ENCODE measurements at regions not wholly inside any gene's neighbourhood (a gene's known extent, or its start where the extent isn't known, plus 50 kb on each side); places are given as distances from the start of the nearest gene placed in this dataset.

GRCh38 chr2:105188343-105188742 lies 53.2 kb upstream of the GPR45 start:
- no peaks in the 10 kb centered on the region for H3K27me3 ChIP-seq (ENCODE audit: control insufficient read depth in 3 of 3, insufficient read depth in 3 of 3, low read length in 2 of 3)
- H3K9me3 ChIP-seq (ENCODE audit: control insufficient read depth in 4 of 4, insufficient read depth in 3 of 4, low read length in 3 of 4), result peaks cover 0 to 10% (median 0%) of the 10 kb centered on the region in 4 donors
- TF ChIP-seq CTCF (IDR thresholded peaks at IDR 0.05; ENCODE audit: control extremely low read depth, extremely low read depth), result no peak
- DNase-seq (no peak), ATAC-seq (ENCODE audit: insufficient read depth, low FRiP score) (no peak)
- 85 to 89% methylated on average over 4 of the region's 4 CpGs for WGBS, 2 donors
- H3K4me1 ChIP-seq (ENCODE audit: control insufficient read depth in 5 of 5, insufficient read depth in 5 of 5, low read length in 5 of 5), result peaks cover 0 to 3% (median 0%) of the 10 kb centered on the region in 5 donors
- no peaks in the 10 kb centered on the region for H3K36me3 ChIP-seq (ENCODE audit: control insufficient read depth in 4 of 4, insufficient read depth in 4 of 4, low read length in 4 of 4)
- H3K9ac ChIP-seq (ENCODE audit: insufficient read depth in 1 of 2, low read length in 2 of 2), result no peak overlapping the region
- H3K27ac ChIP-seq (ENCODE audit: low read depth in 1 of 2, low read length in 1 of 2), result no peak overlapping the region
- no peak overlapping the region for H3K4me3 ChIP-seq
